IPS-20b (cell line): ENCODE measurements at regions not wholly inside any gene's neighbourhood (a gene's known extent, or its start where the extent isn't known, plus 50 kb on each side); places are given as distances from the start of the nearest gene placed in this dataset.
"Not testable (repeated sequence)": the region's sequence is repeated elsewhere in the genome, so short reads cannot be mapped to it uniquely, and the experiment has no call there.

Experiments used
- H3K27ac ChIP-seq: one replicate; pipeline ENCODE4 v1.5.1; 2013; ENCODE audit warnings: low read length
- H3K27me3 ChIP-seq: 2 replicates; pipeline ENCODE4 v1.6.1; 2013; ENCODE audit warnings: mild to moderate bottlenecking, low read length, inconsistent platforms; ENCODE audit not compliant: insufficient read depth
- H3K36me3 ChIP-seq: 2 replicates; pipeline ENCODE4 v1.6.1; 2013; ENCODE audit warnings: low read depth, mild to moderate bottlenecking, inconsistent platforms, low read length, moderate library complexity; ENCODE audit not compliant: insufficient read depth
- H3K4me1 ChIP-seq: 2 replicates; pipeline ENCODE4 v1.6.1; 2013; ENCODE audit warnings: mild to moderate bottlenecking, control low read depth, inconsistent platforms, low read length, moderate library complexity; ENCODE audit not compliant: insufficient read depth
- H3K4me3 ChIP-seq: 2 replicates; pipeline ENCODE4 v1.5.1; 2013; ENCODE audit warnings: mild to moderate bottlenecking, low read length, inconsistent platforms
- H3K9ac ChIP-seq: 2 replicates; pipeline ENCODE4 v1.6.1; 2013; ENCODE audit warnings: low read depth, mild to moderate bottlenecking, inconsistent platforms, low read length, moderate library complexity
- H3K9me3 ChIP-seq: 2 replicates; pipeline ENCODE4 v1.6.1; 2013; ENCODE audit warnings: mild to moderate bottlenecking, low read depth, low read length, inconsistent platforms; ENCODE audit not compliant: insufficient read depth

GRCh38 chr7:148487912-148488311, 102.7 kb upstream of the C7orf33 start:
- no peak overlapping the region for H3K9ac ChIP-seq
- H3K36me3 ChIP-seq: no peaks in the 10 kb centered on the region
- no peak overlapping the region for H3K27ac ChIP-seq
- no peaks in the 10 kb centered on the region; the same call in 1 of the 2 replicates for H3K27me3 ChIP-seq
- 0 out of 2 replicates have a peak, but pooled peaks cover under 1% of the 10 kb centered on the region for H3K9me3 ChIP-seq
- no peaks in the 10 kb centered on the region for H3K4me1 ChIP-seq
- H3K4me3 ChIP-seq: no peak overlapping the region

- Histone ChIP-seq H3K9ac (no peak overlapping the region), H3K4me3 (no peak overlapping the region), H3K27me3 (no peaks in the 10 kb centered on the region; the same call in 1 of the 2 replicates), H3K36me3 (no peaks in the 10 kb centered on the region), H3K27ac (no peak overlapping the region), H3K9me3 (0 out of 2 replicates have a peak, but pooled peaks cover 2% of the 10 kb centered on the region), H3K4me1 (no peaks in the 10 kb centered on the region)
Measured at GRCh38 chr7:148489678-148490077, 100.9 kb upstream of the C7orf33 start.

- H3K9me3 ChIP-seq: 0 out of 2 replicates have a peak, but pooled peaks cover 2% of the 10 kb centered on the region
- no peaks in the 10 kb centered on the region; the same call in 1 of the 2 replicates for H3K27me3 ChIP-seq
- H3K4me3 ChIP-seq: no peak overlapping the region
- no peaks in the 10 kb centered on the region for H3K4me1 ChIP-seq
- H3K9ac ChIP-seq: no peak overlapping the region
- H3K27ac ChIP-seq: no peak overlapping the region
- no peaks in the 10 kb centered on the region for H3K36me3 ChIP-seq
Measured at GRCh38 chr7:148492157-148492860, 98.3 kb upstream of the C7orf33 start.

- Histone ChIP-seq H3K4me1 (peaks cover under 1% of the 10 kb centered on the region; the same call in 1 of the 2 replicates), H3K4me3 (no peak overlapping the region), H3K27me3 (no peaks in the 10 kb centered on the region), H3K27ac (no peak overlapping the region), H3K9me3 (0 out of 2 replicates have a peak, but pooled peaks cover 2% of the 10 kb centered on the region), H3K36me3 (no peaks in the 10 kb centered on the region), H3K9ac (no peak overlapping the region)
Measured at GRCh38 chr7:148495605-148496004, 95.0 kb upstream of the C7orf33 start.

- Histone ChIP-seq H3K9me3 (no peaks in the 10 kb centered on the region), H3K27me3 (no peaks in the 10 kb centered on the region), H3K4me3 (no peak overlapping the region), H3K36me3 (no peaks in the 10 kb centered on the region), H3K9ac (peak overlapping the region; percentile 34; the same call in 1 of the 2 replicates), H3K27ac (no peak overlapping the region), H3K4me1 (peaks cover 19% of the 10 kb centered on the region; the same call in 1 of the 2 replicates)
Measured at GRCh38 chr7:148500978-148501377, 89.6 kb upstream of the C7orf33 start.

- H3K4me3 ChIP-seq: no peak overlapping the region
- H3K27ac ChIP-seq: no peak overlapping the region
- no peak overlapping the region for H3K9ac ChIP-seq
- H3K36me3 ChIP-seq: no peaks in the 10 kb centered on the region
- peaks cover 19% of the 10 kb centered on the region; the same call in 1 of the 2 replicates for H3K4me1 ChIP-seq
- no peaks in the 10 kb centered on the region for H3K27me3 ChIP-seq
- H3K9me3 ChIP-seq: no peaks in the 10 kb centered on the region
Measured at GRCh38 chr7:148503900-148504487, 86.6 kb upstream of the C7orf33 start.

- no peaks in the 10 kb centered on the region for H3K36me3 ChIP-seq
- peaks cover 17% of the 10 kb centered on the region; the same call in 1 of the 2 replicates for H3K4me1 ChIP-seq
- no peaks in the 10 kb centered on the region for H3K9me3 ChIP-seq
- no peak overlapping the region for H3K27ac ChIP-seq
- no peak overlapping the region for H3K9ac ChIP-seq
- no peak overlapping the region for H3K4me3 ChIP-seq
- H3K27me3 ChIP-seq: no peaks in the 10 kb centered on the region
Measured at GRCh38 chr7:148505645-148506375, 84.8 kb upstream of the C7orf33 start.

- H3K27me3 ChIP-seq, H3K9ac ChIP-seq, H3K4me1 ChIP-seq, H3K36me3 ChIP-seq, H3K9me3 ChIP-seq, H3K4me3 ChIP-seq, H3K27ac ChIP-seq: not testable (repeated sequence)
Measured at GRCh38 chr7:148507064-148507573, 83.4 kb upstream of the C7orf33 start.

- H3K9ac ChIP-seq: no peak overlapping the region
- no peaks in the 10 kb centered on the region for H3K36me3 ChIP-seq
- H3K4me3 ChIP-seq: no peak overlapping the region
- H3K27ac ChIP-seq: no peak overlapping the region
- H3K9me3 ChIP-seq: no peaks in the 10 kb centered on the region
- H3K4me1 ChIP-seq: peaks cover 5% of the 10 kb centered on the region; the same call in 1 of the 2 replicates
- no peaks in the 10 kb centered on the region for H3K27me3 ChIP-seq
Measured at GRCh38 chr7:148507787-148508186, 82.8 kb upstream of the C7orf33 start.

GRCh38 chr7:148514236-148514635, 76.3 kb upstream of the C7orf33 start:
- Histone ChIP-seq H3K4me3 (no peak overlapping the region), H3K4me1 (no peaks in the 10 kb centered on the region; the same call in 1 of the 2 replicates), H3K9ac (no peak overlapping the region), H3K27ac (no peak overlapping the region), H3K36me3 (no peaks in the 10 kb centered on the region), H3K27me3 (no peaks in the 10 kb centered on the region), H3K9me3 (no peaks in the 10 kb centered on the region)

- H3K36me3 ChIP-seq: no peaks in the 10 kb centered on the region
- no peak overlapping the region for H3K27ac ChIP-seq
- no peak overlapping the region for H3K4me3 ChIP-seq
- no peaks in the 10 kb centered on the region; the same call in 1 of the 2 replicates for H3K4me1 ChIP-seq
- H3K9ac ChIP-seq: no peak overlapping the region
- no peaks in the 10 kb centered on the region for H3K27me3 ChIP-seq
- H3K9me3 ChIP-seq: no peaks in the 10 kb centered on the region
Measured at GRCh38 chr7:148515237-148515636, 75.3 kb upstream of the C7orf33 start.
